ENCODE measurements at regions not wholly inside any gene's neighbourhood (a gene's known extent, or its start where the extent isn't known, plus 50 kb on each side); places are given as distances from the start of the nearest gene placed in this dataset.

DNA sequence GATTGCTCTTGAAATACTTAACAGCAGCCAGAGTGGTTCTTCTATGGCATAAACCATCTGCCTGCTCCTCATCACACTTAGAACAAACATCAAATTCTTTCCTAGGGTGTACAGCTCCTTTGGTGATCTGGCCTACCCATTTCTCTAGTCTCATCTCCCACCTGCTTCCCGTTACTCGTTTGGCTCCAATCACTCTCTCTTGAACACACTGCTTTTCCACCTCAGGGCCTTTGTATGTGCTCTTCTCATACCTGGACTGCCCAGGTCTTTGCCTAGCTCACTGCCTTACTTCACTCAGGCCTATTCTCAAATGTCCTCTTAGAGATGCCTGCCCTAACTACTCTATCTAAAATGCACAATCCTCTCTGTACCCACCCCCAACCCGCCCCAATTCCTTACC lies 100.5 kb downstream of the KCNRG start (continued):
- TF ChIP-seq, protein P1, sequence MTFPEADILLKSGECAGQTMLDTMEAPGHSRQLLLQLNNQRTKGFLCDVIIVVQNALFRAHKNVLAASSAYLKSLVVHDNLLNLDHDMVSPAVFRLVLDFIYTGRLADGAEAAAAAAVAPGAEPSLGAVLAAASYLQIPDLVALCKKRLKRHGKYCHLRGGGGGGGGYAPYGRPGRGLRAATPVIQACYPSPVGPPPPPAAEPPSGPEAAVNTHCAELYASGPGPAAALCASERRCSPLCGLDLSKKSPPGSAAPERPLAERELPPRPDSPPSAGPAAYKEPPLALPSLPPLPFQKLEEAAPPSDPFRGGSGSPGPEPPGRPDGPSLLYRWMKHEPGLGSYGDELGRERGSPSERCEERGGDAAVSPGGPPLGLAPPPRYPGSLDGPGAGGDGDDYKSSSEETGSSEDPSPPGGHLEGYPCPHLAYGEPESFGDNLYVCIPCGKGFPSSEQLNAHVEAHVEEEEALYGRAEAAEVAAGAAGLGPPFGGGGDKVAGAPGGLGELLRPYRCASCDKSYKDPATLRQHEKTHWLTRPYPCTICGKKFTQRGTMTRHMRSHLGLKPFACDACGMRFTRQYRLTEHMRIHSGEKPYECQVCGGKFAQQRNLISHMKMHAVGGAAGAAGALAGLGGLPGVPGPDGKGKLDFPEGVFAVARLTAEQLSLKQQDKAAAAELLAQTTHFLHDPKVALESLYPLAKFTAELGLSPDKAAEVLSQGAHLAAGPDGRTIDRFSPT (tag by site-specific recombination; IDR thresholded peaks at IDR 0.05), result no peak

GRCh38 chr13:50116430-50116973 lies 101.3 kb downstream of the KCNRG start:
- TF ChIP-seq, protein P2, sequence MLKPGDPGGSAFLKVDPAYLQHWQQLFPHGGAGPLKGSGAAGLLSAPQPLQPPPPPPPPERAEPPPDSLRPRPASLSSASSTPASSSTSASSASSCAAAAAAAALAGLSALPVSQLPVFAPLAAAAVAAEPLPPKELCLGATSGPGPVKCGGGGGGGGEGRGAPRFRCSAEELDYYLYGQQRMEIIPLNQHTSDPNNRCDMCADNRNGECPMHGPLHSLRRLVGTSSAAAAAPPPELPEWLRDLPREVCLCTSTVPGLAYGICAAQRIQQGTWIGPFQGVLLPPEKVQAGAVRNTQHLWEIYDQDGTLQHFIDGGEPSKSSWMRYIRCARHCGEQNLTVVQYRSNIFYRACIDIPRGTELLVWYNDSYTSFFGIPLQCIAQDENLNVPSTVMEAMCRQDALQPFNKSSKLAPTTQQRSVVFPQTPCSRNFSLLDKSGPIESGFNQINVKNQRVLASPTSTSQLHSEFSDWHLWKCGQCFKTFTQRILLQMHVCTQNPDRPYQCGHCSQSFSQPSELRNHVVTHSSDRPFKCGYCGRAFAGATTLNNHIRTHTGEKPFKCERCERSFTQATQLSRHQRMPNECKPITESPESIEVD (tag by site-specific recombination; IDR thresholded peaks at IDR 0.05), result 0 out of 2 replicates have a peak, but pooled peaks have one; percentile 33
- TF ChIP-seq, protein P3, sequence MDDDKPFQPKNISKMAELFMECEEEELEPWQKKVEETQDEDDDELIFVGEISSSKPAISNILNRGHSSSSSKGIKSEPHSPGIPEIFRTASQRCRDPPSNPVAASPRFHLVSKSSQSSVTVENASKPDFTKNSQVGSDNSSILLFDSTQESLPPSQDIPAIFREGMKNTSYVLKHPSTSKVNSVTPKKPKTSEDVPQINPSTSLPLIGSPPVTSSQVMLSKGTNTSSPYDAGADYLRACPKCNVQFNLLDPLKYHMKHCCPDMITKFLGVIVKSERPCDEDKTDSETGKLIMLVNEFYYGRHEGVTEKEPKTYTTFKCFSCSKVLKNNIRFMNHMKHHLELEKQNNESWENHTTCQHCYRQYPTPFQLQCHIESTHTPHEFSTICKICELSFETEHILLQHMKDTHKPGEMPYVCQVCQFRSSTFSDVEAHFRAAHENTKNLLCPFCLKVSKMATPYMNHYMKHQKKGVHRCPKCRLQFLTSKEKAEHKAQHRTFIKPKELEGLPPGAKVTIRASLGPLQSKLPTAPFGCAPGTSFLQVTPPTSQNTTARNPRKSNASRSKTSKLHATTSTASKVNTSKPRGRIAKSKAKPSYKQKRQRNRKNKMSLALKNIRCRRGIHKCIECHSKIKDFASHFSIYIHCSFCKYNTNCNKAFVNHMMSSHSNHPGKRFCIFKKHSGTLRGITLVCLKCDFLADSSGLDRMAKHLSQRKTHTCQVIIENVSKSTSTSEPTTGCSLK (tag by site-specific recombination; IDR thresholded peaks at IDR 0.05), result no peak
- CTCF ChIA-PET, result interaction anchor here (1.4 kb wide), 1 partner anchor 32 kb away, joined by 7 read pairs; no protein-coding TSS in a partner anchor
- POLR2A ChIA-PET, result interaction anchor here (0.5 to 1.8 kb wide), 3 partner anchors 8 to 64 kb away, joined by 3 to 12 read pairs (median 3); no protein-coding TSS in a partner anchor
- Histone ChIP-seq H3K36me3 (ENCODE audit: control insufficient read depth in 2 of 2, insufficient read depth in 1 of 2, low read length in 2 of 2) (no peaks in the 10 kb centered on the region; a peak in 1 of 3 replicates), H3K4me1 (ENCODE audit: control insufficient read depth, insufficient read depth, low read length) (peaks cover 12% of the 10 kb centered on the region), H3K27ac (ENCODE audit: extremely low read depth, low read depth, low read length) (no peak overlapping the region), H3K4me3 (ENCODE audit: low read depth, low read length) (no peak overlapping the region), H3K9me3 (ENCODE audit: control insufficient read depth, insufficient read depth, low read depth, low read length) (no peaks in the 10 kb centered on the region)

GRCh38 chr13:50119591-50119990 lies 104.3 kb downstream of the KCNRG start:
- ChIA-PET CTCF (interaction anchor here (1.3 kb wide), 1 partner anchor 35 kb away, joined by 7 read pairs; no protein-coding TSS in a partner anchor), POLR2A (interaction anchor here (1.2 kb wide), 1 partner anchor 38 kb away, joined by 3 read pairs; no protein-coding TSS in a partner anchor)
- H3K27ac ChIP-seq (ENCODE audit: extremely low read depth, low read depth, low read length), result no peak overlapping the region
- TF ChIP-seq ZNF24 (tag by site-specific recombination; IDR thresholded peaks at IDR 0.05) (peak; percentile 72; the same call in 1 of the 2 replicates), WT1 (tag by site-specific recombination; IDR thresholded peaks at IDR 0.05) (no peak), SP3 (tag by site-specific recombination; IDR thresholded peaks at IDR 0.05) (no peak), GLIS2 (tag by site-specific recombination; IDR thresholded peaks at IDR 0.05) (no peak), ZEB2 (tag by site-specific recombination; IDR thresholded peaks at IDR 0.05) (peak; percentile 75), ZBTB20 (tag by site-specific recombination; IDR thresholded peaks at IDR 0.05) (no peak), SETDB1 (IDR thresholded peaks at IDR 0.05; ENCODE audit: insufficient read length, low read length) (no peak), ZNF768 (tag by site-specific recombination; IDR thresholded peaks at IDR 0.05) (no peak), ZNF174 (tag by site-specific recombination; IDR thresholded peaks at IDR 0.05) (no peak), ZBTB17 (tag by site-specific recombination; IDR thresholded peaks at IDR 0.05) (peak; percentile 38; the same call in 1 of the 2 replicates), SCRT2 (tag by site-specific recombination; IDR thresholded peaks at IDR 0.05) (peak; percentile 52), ZFP3 (tag by site-specific recombination; IDR thresholded peaks at IDR 0.05; ENCODE audit: low read depth) (no peak), ZNF266 (tag by site-specific recombination; IDR thresholded peaks at IDR 0.05; ENCODE audit: low read depth) (no peak), GLI2 (tag by site-specific recombination; IDR thresholded peaks at IDR 0.05; ENCODE audit: borderline replicate concordance, low read depth) (0 out of 2 replicates have a peak, but pooled peaks have one; percentile 23), ZNF555 (tag by site-specific recombination; conservative IDR thresholded peaks at IDR 0.05) (no peak), ZNF394 (tag by site-specific recombination; IDR thresholded peaks at IDR 0.05; ENCODE audit: borderline replicate concordance) (no peak; the same call in 1 of the 2 replicates), ZSCAN30 (tag by site-specific recombination; IDR thresholded peaks at IDR 0.05) (peak; percentile 53; the same call in 1 of the 2 replicates), BCL6B (tag by site-specific recombination; IDR thresholded peaks at IDR 0.05) (no peak), ZNF596 (tag by site-specific recombination; IDR thresholded peaks at IDR 0.05) (no peak)

More at GRCh38 chr13:50119591-50119990, 104.3 kb downstream of the KCNRG start:
- Histone ChIP-seq H3K9me3 (ENCODE audit: control insufficient read depth, insufficient read depth, low read depth, low read length) (no peaks in the 10 kb centered on the region), H3K36me3 (ENCODE audit: control insufficient read depth in 2 of 2, insufficient read depth in 1 of 2, low read length in 2 of 2) (no peaks in the 10 kb centered on the region), H3K4me3 (ENCODE audit: low read depth, low read length) (no peak overlapping the region), H3K4me1 (ENCODE audit: control insufficient read depth, insufficient read depth, low read length) (peaks cover 12% of the 10 kb centered on the region)

Measured in HEK293 (cell line).